Ishikawa (cell line): ENCODE measurements at regions not wholly inside any gene's neighbourhood (a gene's known extent, or its start where the extent isn't known, plus 50 kb on each side); places are given as distances from the start of the nearest gene placed in this dataset.

Experiments
- CEBPB ChIP-seq: IDR thresholded peaks from 2 replicates; pipeline ENCODE4 v1.6.1; 2012
- CREB1 ChIP-seq: IDR thresholded peaks from 2 replicates; pipeline ENCODE4 v1.6.1; 2012; ENCODE audit warnings: low read depth
- EGR1 ChIP-seq: IDR thresholded peaks from 2 replicates; pipeline ENCODE4 v1.6.1; 2012
- EP300 ChIP-seq: IDR thresholded peaks from 2 replicates; pipeline ENCODE4 v1.6.1; 2012; ENCODE audit warnings: borderline replicate concordance
- FOXM1 ChIP-seq: IDR thresholded peaks from 2 replicates; pipeline ENCODE4 v1.6.1; 2012; ENCODE audit warnings: low read depth, borderline replicate concordance
- MAX ChIP-seq: IDR thresholded peaks from 2 replicates; pipeline ENCODE4 v1.6.1; 2012
- NFIC ChIP-seq: IDR thresholded peaks from 2 replicates; pipeline ENCODE4 v1.6.1; 2012
- RAD21 ChIP-seq: IDR thresholded peaks from 2 replicates; pipeline ENCODE4 v1.6.1; 2012; ENCODE audit warnings: low read depth
- REST ChIP-seq: IDR thresholded peaks from 2 replicates; pipeline ENCODE4 v1.6.1; 2012; ENCODE audit warnings: low read depth, mild to moderate bottlenecking
- TAF1 ChIP-seq: IDR thresholded peaks from 2 replicates; pipeline ENCODE4 v1.6.1; 2012; ENCODE audit warnings: low read depth, mild to moderate bottlenecking
- TCF12 ChIP-seq: IDR thresholded peaks from 2 replicates; pipeline ENCODE4 v1.6.1; 2012; ENCODE audit warnings: low read depth
- TEAD4 ChIP-seq: IDR thresholded peaks from 2 replicates; pipeline ENCODE4 v1.6.1; 2012
- USF1 ChIP-seq: IDR thresholded peaks from 2 replicates; pipeline ENCODE4 v1.6.1; 2012
- YY1 ChIP-seq: IDR thresholded peaks from 2 replicates; pipeline ENCODE4 v1.6.1; 2012; ENCODE audit warnings: low read depth
- ZBTB7A ChIP-seq: IDR thresholded peaks from 2 replicates; pipeline ENCODE4 v1.6.1; 2012; ENCODE audit warnings: low read depth

- TF ChIP-seq TCF12 (no peak), TAF1 (no peak), NFIC (no peak), ZBTB7A (no peak), EGR1 (no peak), FOXM1 (no peak), CEBPB (no peak), EP300 (no peak), MAX (no peak), CREB1 (no peak), USF1 (no peak), REST (no peak), TEAD4 (no peak)
Measured at GRCh38 chr7:36034020-36034419, 119.0 kb upstream of the EEPD1 start.

- no peak for TF ChIP-seq TEAD4
- no peak for TF ChIP-seq NFIC
- TF ChIP-seq USF1: no peak
- no peak for TF ChIP-seq YY1
- no peak for TF ChIP-seq TAF1
Measured at GRCh38 chr7:36035186-36035585, 117.9 kb upstream of the EEPD1 start.

- TF ChIP-seq TEAD4: no peak
- no peak for TF ChIP-seq USF1
- TF ChIP-seq YY1: no peak
- no peak for TF ChIP-seq EGR1
- TF ChIP-seq EP300: no peak
- TF ChIP-seq CREB1: no peak
- no peak for TF ChIP-seq REST
- no peak for TF ChIP-seq TCF12
- no peak for TF ChIP-seq TAF1
- TF ChIP-seq CEBPB: no peak
- no peak for TF ChIP-seq FOXM1
Measured at GRCh38 chr7:36036590-36036989, 116.5 kb upstream of the EEPD1 start.

GRCh38 chr7:36037121-36037662 lies 115.9 kb upstream of the EEPD1 start:
- TF ChIP-seq EP300 (no peak), ZBTB7A (no peak), EGR1 (no peak), CEBPB (no peak), MAX (no peak), YY1 (no peak), RAD21 (no peak), NFIC (no peak), FOXM1 (no peak), TAF1 (no peak), TCF12 (no peak), REST (no peak), CREB1 (no peak), USF1 (no peak)
